Limb (tissue), 2 donors: ENCODE measurements at regions not wholly inside any gene's neighbourhood (a gene's known extent, or its start where the extent isn't known, plus 50 kb on each side); places are given as distances from the start of the nearest gene placed in this dataset.
A peak's percentile ranks its signal among the peaks of the same experiment; 100 is the strongest.
"Not testable (repeated sequence)": the region's sequence is repeated elsewhere in the genome, so short reads cannot be mapped to it uniquely, and the experiment has no call there.

Source experiments
- DNase-seq, 2 donors: peaks; one replicate each; pipeline ENCODE4 v3.0.0-alpha.2; 2016; ENCODE audit errors: extremely low spot score in 2 of 2

DNA sequence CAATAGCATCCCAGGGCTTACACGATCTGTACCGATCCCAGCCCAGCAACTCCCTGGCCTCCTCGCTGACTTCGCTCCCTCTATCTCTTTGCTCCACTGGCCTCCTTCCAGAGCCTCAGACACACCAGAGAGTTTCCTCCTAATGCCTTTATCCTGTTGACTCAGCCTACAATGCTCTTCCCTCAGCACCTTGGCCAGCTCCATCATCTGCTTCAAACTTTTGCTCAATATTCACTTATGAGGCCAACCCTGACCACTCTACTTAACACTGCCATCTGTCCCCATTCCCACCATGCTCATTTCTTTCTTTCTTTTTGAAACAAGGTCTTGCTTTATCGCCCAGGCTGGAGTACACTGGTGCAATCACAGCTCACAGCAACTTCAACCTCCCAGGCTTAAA lies 180.9 kb downstream of the CEP170 start:
- not testable (repeated sequence) for DNase-seq

GRCh38 chr1:243067056-243067455 lies 188.0 kb downstream of the CEP170 start:
- not testable (repeated sequence) for DNase-seq

GRCh38 chr1:243061965-243062364 lies 193.1 kb downstream of the CEP170 start:
- not testable (repeated sequence) for DNase-seq

GRCh38 chr1:243055510-243055909 lies 199.6 kb downstream of the CEP170 start:
- DNase-seq: not testable (repeated sequence)

DNA sequence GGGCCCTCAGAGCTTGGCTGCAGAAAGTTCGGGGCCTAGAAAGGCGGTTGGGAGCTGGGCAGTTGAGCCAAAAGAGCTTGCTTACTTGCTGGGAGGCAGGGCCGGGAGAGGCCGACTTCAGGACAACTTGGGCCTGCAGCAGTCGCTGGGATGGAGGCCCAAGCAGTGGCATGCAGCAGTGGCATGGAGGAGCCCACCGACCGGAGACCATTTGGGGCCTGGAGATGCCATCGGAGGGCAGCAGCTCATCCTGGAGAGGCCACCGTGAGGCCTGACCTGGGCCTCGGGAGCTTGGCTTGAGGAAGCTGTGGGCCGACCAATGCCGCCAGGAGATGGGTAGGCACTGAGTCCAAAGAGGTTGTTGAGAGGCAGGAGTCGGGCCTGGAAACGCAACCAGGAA lies 200.0 kb downstream of the CEP170 start:
- DNase-seq: not testable (repeated sequence)

GRCh38 chr1:243054681-243055080 lies 200.4 kb downstream of the CEP170 start:
- DNase-seq: not testable (repeated sequence)

GRCh38 chr1:243053048-243053447 lies 202.0 kb downstream of the CEP170 start:
- not testable (repeated sequence) for DNase-seq

- not testable (repeated sequence) for DNase-seq
Observed at GRCh38 chr1:243050613-243051012, 204.5 kb downstream of the CEP170 start.

DNA sequence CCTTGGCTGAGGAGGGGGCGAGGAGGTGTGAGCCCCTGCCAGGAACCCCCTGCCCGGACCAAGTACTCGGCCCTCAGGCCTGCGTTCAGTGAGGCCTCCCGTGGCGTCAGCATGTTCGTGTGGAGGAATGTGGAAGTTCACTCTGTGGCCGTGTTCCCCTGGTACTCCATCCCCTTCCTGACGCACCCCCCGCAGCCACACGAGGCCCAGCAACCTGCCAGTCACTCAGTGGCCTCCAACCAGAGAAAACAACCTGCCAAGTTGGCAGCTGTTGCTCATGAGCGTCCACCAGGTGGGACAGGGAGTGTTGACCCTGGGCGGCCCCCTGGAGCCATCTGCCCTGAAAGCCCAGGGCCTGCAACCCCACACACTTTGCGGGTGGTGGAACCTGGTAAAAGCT lies 205.4 kb downstream of the CEP170 start:
- not testable (repeated sequence) for DNase-seq

GRCh38 chr1:243021365-243021764 lies 233.7 kb downstream of the CEP170 start:
- not testable (repeated sequence) for DNase-seq

GRCh38 chr1:243019030-243019635 lies 235.9 kb downstream of the CEP170 start:
- DNase-seq: not testable (repeated sequence)

DNA sequence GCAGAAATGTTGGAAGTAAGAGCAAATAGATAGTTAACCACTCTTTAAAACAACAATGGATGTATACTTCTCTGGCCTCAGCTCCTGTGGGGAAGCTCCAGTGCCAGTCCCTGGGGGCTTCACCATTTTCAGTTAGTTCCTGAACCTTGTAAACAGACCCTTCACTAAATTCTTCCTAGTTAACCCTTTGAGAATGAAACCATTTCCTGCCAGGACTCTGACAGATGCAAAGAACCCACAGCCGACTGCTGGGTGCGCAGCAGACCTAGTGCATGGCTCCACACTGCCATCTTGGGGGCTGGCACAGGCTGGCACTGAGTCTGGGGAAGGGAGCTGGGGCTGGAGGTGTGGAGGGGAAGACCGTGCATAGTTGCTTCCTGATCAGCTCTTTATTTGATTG lies 244.4 kb downstream of the CEP170 start:
- not testable (repeated sequence) for DNase-seq

DNA sequence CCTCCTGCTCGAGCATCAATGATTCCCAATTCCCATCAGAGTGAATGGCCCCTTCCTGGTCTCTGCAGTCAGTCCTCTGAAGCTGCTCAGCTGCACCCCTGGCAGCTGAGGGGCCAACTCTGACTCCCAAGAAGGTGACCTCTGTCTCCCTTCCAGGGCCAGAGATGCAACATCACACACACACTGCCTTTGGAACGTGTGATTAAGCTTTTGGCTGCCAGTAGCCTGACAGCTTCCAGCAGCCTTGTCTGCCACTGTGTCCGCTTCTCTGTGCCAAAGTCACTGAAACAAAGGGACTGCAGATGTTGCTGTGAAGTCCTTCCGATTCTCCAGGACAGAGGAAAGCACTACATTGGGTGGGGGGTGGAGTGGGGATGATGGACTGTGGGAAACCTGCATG lies 254.1 kb downstream of the CEP170 start:
- not testable (repeated sequence) for DNase-seq

GRCh38 chr1:242992776-242993175 lies 262.3 kb downstream of the CEP170 start:
- DNase-seq: not testable (repeated sequence)

- not testable (repeated sequence) for DNase-seq
Observed at GRCh38 chr1:242985096-242985495, 270.0 kb downstream of the CEP170 start.

GRCh38 chr1:242973341-242973740 lies 281.7 kb downstream of the CEP170 start:
- DNase-seq: not testable (repeated sequence)

- no peak for DNase-seq
Observed at GRCh38 chr1:242966892-242967291, 288.2 kb downstream of the CEP170 start.

DNA sequence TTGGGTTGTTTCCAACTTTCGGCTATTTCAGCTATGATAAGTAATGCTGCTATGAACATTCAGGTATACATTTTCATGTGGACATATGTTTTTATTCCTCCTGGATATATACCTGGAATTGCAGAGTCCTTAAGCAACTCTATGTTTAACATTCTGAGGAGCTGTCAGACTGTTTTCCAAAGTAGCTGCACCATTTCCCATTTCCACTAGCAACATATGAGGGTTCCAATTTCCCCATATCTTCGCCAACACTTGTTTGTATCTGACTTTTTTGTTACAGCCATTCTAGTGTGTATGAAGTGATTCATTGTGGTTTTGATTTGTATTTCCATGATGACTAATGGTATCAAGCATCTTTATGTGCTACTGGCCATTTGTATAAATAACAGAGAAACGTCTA lies 295.7 kb downstream of the CEP170 start:
- DNase-seq: not testable (repeated sequence)

GRCh38 chr1:242954945-242955344 lies 300.1 kb downstream of the CEP170 start:
- DNase-seq: not testable (repeated sequence)

DNA sequence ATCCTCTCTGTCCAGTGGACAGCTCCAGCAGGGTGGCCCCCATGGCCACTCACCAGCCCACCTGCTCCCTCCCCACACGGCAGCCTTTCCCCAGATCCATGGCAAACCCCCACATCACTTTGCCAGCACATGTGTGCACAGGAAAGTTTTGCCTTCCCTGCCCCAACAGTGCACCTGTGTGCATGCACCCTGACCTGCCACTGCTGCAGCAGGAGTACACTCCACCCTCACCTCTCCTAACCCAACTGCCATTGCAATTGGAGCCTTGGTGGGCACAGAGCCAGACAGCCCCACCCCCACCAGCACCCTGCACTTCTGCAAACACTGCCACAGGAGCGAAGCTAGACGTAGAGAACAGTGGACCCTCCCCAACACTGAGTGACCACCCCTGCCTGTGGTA lies 308.9 kb downstream of the CEP170 start:
- no peak for DNase-seq

GRCh38 chr1:242936725-242937124 lies 318.4 kb downstream of the CEP170 start:
- DNase-seq: not testable (repeated sequence)

DNA sequence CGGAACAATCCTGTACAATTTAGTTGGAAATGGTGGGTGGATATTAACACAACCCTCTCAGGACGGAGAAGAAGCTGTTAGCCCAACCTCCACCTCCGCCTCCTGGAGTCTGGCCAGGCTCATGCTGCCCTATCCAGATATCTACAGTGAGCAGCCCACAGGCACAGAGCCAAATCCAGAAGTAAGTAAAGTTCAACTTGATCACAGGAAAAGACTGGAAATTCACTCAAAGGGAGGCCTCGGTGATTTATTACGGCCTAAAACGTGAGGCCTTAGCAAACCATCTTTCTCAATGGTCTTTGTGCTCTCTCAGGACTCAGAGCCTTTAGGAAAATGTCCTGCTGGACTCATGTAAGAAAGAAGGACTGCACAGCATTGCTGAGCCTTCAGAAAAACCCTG lies 330.4 kb downstream of the CEP170 start:
- peak; percentile 40 to 65 for DNase-seq

GRCh38 chr1:242923603-242924002 lies 331.5 kb downstream of the CEP170 start:
- DNase-seq: not testable (repeated sequence)

- DNase-seq: not testable (repeated sequence)
Observed at GRCh38 chr1:242914729-242915128, 340.4 kb downstream of the CEP170 start.
